Gastroesophageal sphincter (tissue), 4 donors: ENCODE measurements at regions not wholly inside any gene's neighbourhood (a gene's known extent, or its start where the extent isn't known, plus 50 kb on each side); places are given as distances from the start of the nearest gene placed in this dataset.

Experiments used
- ATAC-seq: fragments of 150-250 bp; one replicate; pipeline ENCODE4 v1.9.1; 2016; ENCODE audit warnings: mild to moderate bottlenecking, moderate library complexity
- H3K27ac ChIP-seq, 4 donors: fragments of 200-600 bp; sonication (generic) in 3 of 4; 1 replicate in 3 of 4; 2 replicates in 1 of 4; pipeline ENCODE4 v1.5.1; 2016 to 2019
- H3K27me3 ChIP-seq: fragments of 200-600 bp; sonication (generic); one replicate; pipeline ENCODE4 v1.5.1; 2019
- H3K36me3 ChIP-seq, 2 donors: fragments of 200-600 bp; sonication (generic); one replicate each; pipeline ENCODE4 v1.5.1; 2019; ENCODE audit warnings: control low read depth in 1 of 2
- H3K4me1 ChIP-seq, 3 donors: fragments of 200-600 bp; sonication (generic); 1 replicate in 2 of 3; 2 replicates in 1 of 3; pipeline ENCODE4 v1.5.1; 2016 to 2019; ENCODE audit warnings: control low read depth in 2 of 3
- H3K4me3 ChIP-seq, 2 donors: fragments of 200-600 bp; sonication (generic); one replicate each; pipeline ENCODE4 v1.5.1; 2019; ENCODE audit warnings: mild to moderate bottlenecking in 1 of 2, moderate library complexity in 1 of 2
- H3K9me3 ChIP-seq, 3 donors: fragments of 200-600 bp; sonication (generic); one replicate each; pipeline ENCODE4 v1.5.1; 2017 to 2019; ENCODE audit warnings: control low read depth in 2 of 3
- CTCF ChIP-seq, 4 experiments: fragments of 200-600 bp in 2 of 4; fragments of 450-650 bp in 2 of 4; sonication (generic) in 1 of 4; IDR thresholded peaks; one replicate each; pipeline ENCODE4 v1.5.1; 2017 to 2019; ENCODE audit warnings: antibody characterized with exemption in 4 of 4, mild to moderate bottlenecking in 2 of 4, moderate library complexity in 2 of 4
- EP300 ChIP-seq: sonication (generic); formaldehyde crosslinking; IDR thresholded peaks from one replicate; pipeline ENCODE4 v1.6.1; 2017; ENCODE audit warnings: antibody characterized with exemption, mild to moderate bottlenecking
- POLR2A ChIP-seq, 2 donors: fragments of 450-650 bp; IDR thresholded peaks; one replicate each; pipeline ENCODE4 v1.6.1; 2017; ENCODE audit warnings: antibody characterized with exemption in 2 of 2, mild to moderate bottlenecking in 2 of 2, moderate library complexity in 1 of 2
- POLR2AphosphoS5 ChIP-seq: sonication (generic); formaldehyde crosslinking; IDR thresholded peaks from one replicate; pipeline ENCODE4 v1.6.1; 2017; ENCODE audit warnings: antibody characterized with exemption
- WGBS, 2 donors: methylation state at CpG; one replicate each; pipeline ENCODE4 v1.1.5; 2018; ENCODE audit warnings: low coverage in 1 of 2; 5-methylcytosine and 5-hydroxymethylcytosine counted together

DNA sequence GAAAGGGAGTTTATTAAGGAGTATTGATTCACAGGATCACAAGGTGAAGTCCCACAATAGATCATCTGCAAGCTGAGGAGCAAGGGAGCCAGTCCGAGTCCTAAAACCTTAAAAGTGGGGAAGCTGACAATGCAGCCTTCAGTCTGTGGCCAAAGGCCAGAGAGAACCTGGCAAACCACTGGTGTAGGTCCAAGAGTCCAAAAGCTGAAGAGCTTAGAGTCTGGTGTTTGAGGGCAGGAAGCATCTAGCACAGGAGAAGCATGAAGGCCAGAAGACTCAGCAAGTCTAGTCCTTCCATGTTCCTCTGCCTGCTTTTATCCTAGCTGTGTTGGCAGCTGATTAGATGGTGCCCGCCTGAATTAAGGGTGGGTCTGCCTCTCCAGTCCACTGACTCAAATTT, 193.0 kb downstream of the KIF2B start:
- H3K4me3 ChIP-seq = no peak overlapping the region
- 74 to 80% methylated on average over 1 to 2 of the region's 2 CpGs for WGBS, 2 donors
- H3K27ac ChIP-seq = no peak overlapping the region
- H3K27me3 ChIP-seq = no peaks in the 10 kb centered on the region
- no peaks in the 10 kb centered on the region for H3K4me1 ChIP-seq
- ATAC-seq = no peak
- no peaks in the 10 kb centered on the region for H3K9me3 ChIP-seq
- no peaks in the 10 kb centered on the region for H3K36me3 ChIP-seq
- no peak for TF ChIP-seq EP300

DNA sequence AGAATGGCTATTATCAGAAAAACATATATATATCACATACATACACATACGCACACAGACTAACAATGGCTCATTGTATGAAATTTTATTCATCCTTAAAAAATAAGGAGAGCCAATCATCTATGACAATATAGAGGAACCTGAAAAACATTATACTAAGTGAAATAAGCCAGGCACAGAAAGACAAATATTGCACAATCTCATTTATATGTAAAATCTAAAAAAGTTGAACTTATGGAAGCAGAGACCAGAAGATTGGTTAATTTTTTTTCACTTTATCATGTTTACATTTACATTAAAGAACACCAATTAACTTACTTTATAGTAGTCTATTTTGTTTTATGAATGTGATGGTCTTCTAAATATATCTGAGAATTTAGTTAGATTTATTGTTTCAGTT, 198.7 kb downstream of the KIF2B start:
- no peaks in the 10 kb centered on the region for H3K36me3 ChIP-seq
- H3K4me3 ChIP-seq = no peak overlapping the region
- ATAC-seq = no peak
- H3K27me3 ChIP-seq = no peaks in the 10 kb centered on the region
- no peak for TF ChIP-seq CTCF (IDR thresholded peaks at IDR 0.05)
- TF ChIP-seq EP300 = no peak
- no peak for TF ChIP-seq POLR2A (IDR thresholded peaks at IDR 0.05)
- TF ChIP-seq POLR2AphosphoS5 = no peak
- no peaks in the 10 kb centered on the region for H3K4me1 ChIP-seq
- no peaks in the 10 kb centered on the region for H3K9me3 ChIP-seq
- 88 to 100% methylated on average over 1 of the region's 1 CpG for WGBS, 2 donors
- H3K27ac ChIP-seq = no peak overlapping the region

DNA sequence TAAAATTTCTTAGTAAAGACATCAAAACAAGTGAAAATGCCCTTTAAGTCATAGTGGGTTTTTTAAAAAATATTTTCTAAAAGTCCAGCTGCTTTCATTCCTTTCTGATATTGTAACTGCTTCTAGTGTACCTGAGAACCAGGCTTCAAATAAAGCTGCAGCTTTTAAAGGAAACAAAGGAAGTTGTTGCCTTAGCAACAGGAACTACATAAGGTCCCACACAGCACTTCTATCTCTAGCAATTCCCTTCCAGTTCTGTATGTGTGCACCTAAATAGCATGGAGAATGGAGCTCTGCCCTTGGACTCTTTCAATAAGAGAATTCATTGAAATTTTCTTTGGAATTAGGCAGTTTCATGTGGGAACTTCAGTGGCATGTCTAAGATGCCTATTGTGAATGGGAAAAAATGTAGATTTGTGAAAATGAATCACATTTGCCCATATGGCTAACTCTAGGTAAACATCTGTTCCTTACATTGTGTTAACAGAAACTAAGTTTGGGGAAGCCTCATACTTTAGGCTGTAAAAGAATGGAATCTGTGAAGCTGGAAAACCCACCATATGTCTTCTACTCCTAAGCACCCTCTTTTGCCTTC, 206.4 kb downstream of the KIF2B start:
- no peaks in the 10 kb centered on the region for H3K9me3 ChIP-seq
- H3K4me3 ChIP-seq = no peak overlapping the region
- no peaks in the 10 kb centered on the region for H3K27me3 ChIP-seq
- no peak for ATAC-seq
- TF ChIP-seq POLR2A (IDR thresholded peaks at IDR 0.05) (no peak), POLR2AphosphoS5 (no peak), CTCF (IDR thresholded peaks at IDR 0.05) (no peak), EP300 (no peak)
- H3K36me3 ChIP-seq = no peaks in the 10 kb centered on the region
- H3K27ac ChIP-seq = no peak overlapping the region
- H3K4me1 ChIP-seq = no peaks in the 10 kb centered on the region

DNA sequence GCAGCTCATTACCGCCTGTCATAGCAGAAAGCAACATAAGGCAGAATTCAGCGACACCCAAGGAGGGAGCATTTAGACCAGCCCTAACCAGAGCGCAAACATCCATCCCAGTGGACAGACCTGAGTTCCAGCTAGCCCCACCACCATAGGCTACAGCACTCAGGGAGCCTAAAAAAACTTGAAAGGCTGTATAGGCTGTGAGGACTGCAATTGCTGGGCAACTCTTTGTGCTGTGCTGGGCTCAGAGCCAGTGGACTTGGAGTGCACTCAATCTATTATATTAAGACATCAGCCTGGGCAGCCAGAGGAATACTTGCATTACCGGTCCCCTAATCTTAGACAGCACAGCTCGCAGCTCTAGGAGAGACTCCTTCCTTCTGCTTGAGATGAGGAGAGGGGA, 207.3 kb downstream of the KIF2B start:
- 69 to 76% methylated on average over 2 to 5 of the region's 5 CpGs for WGBS, 2 donors
- Histone ChIP-seq H3K4me3 (no peak overlapping the region), H3K36me3 (no peaks in the 10 kb centered on the region), H3K9me3 (no peaks in the 10 kb centered on the region), H3K27me3 (no peaks in the 10 kb centered on the region), H3K27ac (no peak overlapping the region), H3K4me1 (no peaks in the 10 kb centered on the region)
- no peak for TF ChIP-seq POLR2A (IDR thresholded peaks at IDR 0.05)
- no peak for TF ChIP-seq EP300
- TF ChIP-seq POLR2AphosphoS5 = no peak
- TF ChIP-seq CTCF (IDR thresholded peaks at IDR 0.05) = no peak
- no peak for ATAC-seq

DNA sequence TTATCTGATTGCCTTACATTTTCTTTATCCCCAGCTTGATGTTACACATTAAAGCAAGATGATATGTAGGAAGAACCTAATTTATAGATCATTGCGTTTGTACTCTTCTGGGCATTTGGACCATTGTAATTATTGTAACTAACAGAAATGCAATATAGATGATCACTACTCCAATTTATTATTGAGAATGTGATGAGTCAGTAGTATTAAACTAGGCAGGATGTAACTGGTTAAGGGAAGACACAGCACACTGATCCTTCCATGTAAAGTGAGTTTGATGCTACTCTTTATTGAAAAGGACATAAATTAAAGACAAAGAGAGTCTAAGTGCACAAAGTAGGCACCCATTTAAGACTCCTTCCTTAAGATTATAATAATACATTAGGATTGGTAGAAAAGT, 223.8 kb downstream of the KIF2B start:
- H3K9me3 ChIP-seq = peaks cover 0 to 6% (median 0%) of the 10 kb centered on the region in 3 donors
- no peak overlapping the region for H3K27ac ChIP-seq
- no peaks in the 10 kb centered on the region for H3K27me3 ChIP-seq
- WGBS, 2 donors = 88 to 100% methylated on average over 1 of the region's 1 CpG
- H3K4me3 ChIP-seq = no peak overlapping the region
- no peaks in the 10 kb centered on the region for H3K4me1 ChIP-seq
- TF ChIP-seq EP300 = no peak
- no peaks in the 10 kb centered on the region for H3K36me3 ChIP-seq
- no peak for ATAC-seq

- TF ChIP-seq POLR2AphosphoS5 (no peak), CTCF (IDR thresholded peaks at IDR 0.05) (no peak), EP300 (no peak), POLR2A (IDR thresholded peaks at IDR 0.05) (no peak)
- Histone ChIP-seq H3K4me3 (no peak overlapping the region), H3K27ac (no peak overlapping the region), H3K9me3 (peaks cover 0 to 9% (median 0%) of the 10 kb centered on the region in 3 donors), H3K36me3 (no peaks in the 10 kb centered on the region), H3K4me1 (no peaks in the 10 kb centered on the region), H3K27me3 (no peaks in the 10 kb centered on the region)
- no peak for ATAC-seq
- 86 to 92% methylated on average over 1 of the region's 1 CpG for WGBS, 2 donors
These were observed 240.9 kb downstream of the KIF2B start for GRCh38 chr17:54063639-54064038.
